ENCODE measurements at regions not wholly inside any gene's neighbourhood (a gene's known extent, or its start where the extent isn't known, plus 50 kb on each side); places are given as distances from the start of the nearest gene placed in this dataset.
A peak's percentile ranks its signal among the peaks of the same experiment; 100 is the strongest.

GRCh38 chr10:113341138-113341537 is 211.7 kb upstream of the HABP2 start:
- H3K4me3 ChIP-seq (replicated peaks in 1 of 4; ENCODE audit: control extremely low read depth in 1 of 4, insufficient read depth in 1 of 4, low read depth in 3 of 4, low read length in 4 of 4) = no peak overlapping the region
- DNase-seq (ENCODE audit: low read depth in 2 of 2) = no peak

GRCh38 chr10:113345826-113346624 is 206.8 kb upstream of the HABP2 start:
- no peaks in the 10 kb centered on the region for H4K20me1 ChIP-seq (ENCODE audit: control insufficient read depth, extremely low read depth, insufficient read depth, low read length)
- no peak overlapping the region for H3K4me3 ChIP-seq (replicated peaks in 1 of 4; ENCODE audit: control extremely low read depth in 1 of 4, insufficient read depth in 1 of 4, low read depth in 3 of 4, low read length in 4 of 4)
- no peaks in the 10 kb centered on the region for H3K36me3 ChIP-seq (ENCODE audit: control insufficient read depth, insufficient read depth, low read length)
- TF ChIP-seq CTCF (conservative IDR thresholded peaks at IDR 0.05 in 1 of 2, IDR thresholded peaks at IDR 0.05 in 1 of 2; ENCODE audit: low read depth in 1 of 2, low read length in 2 of 2) (no peak), EZH2 (IDR thresholded peaks at IDR 0.05; ENCODE audit: low read length, missing control alignments) (no peak)
- no peaks in the 10 kb centered on the region for H3K9me3 ChIP-seq (ENCODE audit: control insufficient read depth, insufficient read depth, low read depth, low read length)
- H3K9ac ChIP-seq (ENCODE audit: insufficient read depth, low read length) = no peak overlapping the region
- no peak for DNase-seq (ENCODE audit: low read depth in 2 of 2)
- no peak overlapping the region for H2AFZ ChIP-seq (ENCODE audit: low read length)
- H3K4me1 ChIP-seq (ENCODE audit: control insufficient read depth, extremely low read depth, insufficient read depth, low read length) = no peaks in the 10 kb centered on the region
- no peak overlapping the region for H3K27ac ChIP-seq (ENCODE audit: insufficient read depth, low read length)
- no peaks in the 10 kb centered on the region for H3K27me3 ChIP-seq (ENCODE audit: control insufficient read depth, insufficient read depth, low read length)
- H3K4me2 ChIP-seq (ENCODE audit: extremely low read depth, insufficient read depth, low read length) = no peak overlapping the region
- no peaks in the 10 kb centered on the region for H3K79me2 ChIP-seq (ENCODE audit: control insufficient read depth, insufficient read depth, low read length)

More at GRCh38 chr10:113341138-113341537, 211.7 kb upstream of the HABP2 start:
- Histone ChIP-seq H3K4me2 (ENCODE audit: extremely low read depth, insufficient read depth, low read length) (no peak overlapping the region), H2AFZ (ENCODE audit: low read length) (no peak overlapping the region), H3K27me3 (ENCODE audit: control insufficient read depth, insufficient read depth, low read length) (no peaks in the 10 kb centered on the region), H3K9ac (ENCODE audit: insufficient read depth, low read length) (no peak overlapping the region), H3K36me3 (ENCODE audit: control insufficient read depth, insufficient read depth, low read length) (no peaks in the 10 kb centered on the region), H3K27ac (ENCODE audit: insufficient read depth, low read length) (no peak overlapping the region), H3K79me2 (ENCODE audit: control insufficient read depth, insufficient read depth, low read length) (no peaks in the 10 kb centered on the region), H4K20me1 (ENCODE audit: control insufficient read depth, extremely low read depth, insufficient read depth, low read length) (no peaks in the 10 kb centered on the region), H3K4me1 (ENCODE audit: control insufficient read depth, extremely low read depth, insufficient read depth, low read length) (no peaks in the 10 kb centered on the region), H3K9me3 (ENCODE audit: control insufficient read depth, insufficient read depth, low read depth, low read length) (no peaks in the 10 kb centered on the region)
- TF ChIP-seq EZH2 (IDR thresholded peaks at IDR 0.05; ENCODE audit: low read length, missing control alignments) (no peak), CTCF (conservative IDR thresholded peaks at IDR 0.05 in 1 of 2, IDR thresholded peaks at IDR 0.05 in 1 of 2; ENCODE audit: low read depth in 1 of 2, low read length in 2 of 2) (no peak)

- no peak for TF ChIP-seq EZH2 (IDR thresholded peaks at IDR 0.05; ENCODE audit: low read length, missing control alignments)
- no peak for TF ChIP-seq CTCF (conservative IDR thresholded peaks at IDR 0.05 in 1 of 2, IDR thresholded peaks at IDR 0.05 in 1 of 2; ENCODE audit: low read depth in 1 of 2, low read length in 2 of 2)
- Histone ChIP-seq H3K4me2 (ENCODE audit: extremely low read depth, insufficient read depth, low read length) (no peak overlapping the region), H3K4me3 (replicated peaks in 1 of 4; ENCODE audit: control extremely low read depth in 1 of 4, insufficient read depth in 1 of 4, low read depth in 3 of 4, low read length in 4 of 4) (no peak overlapping the region), H2AFZ (ENCODE audit: low read length) (no peak overlapping the region), H3K27me3 (ENCODE audit: control insufficient read depth, insufficient read depth, low read length) (no peaks in the 10 kb centered on the region), H3K9me3 (ENCODE audit: control insufficient read depth, insufficient read depth, low read depth, low read length) (no peaks in the 10 kb centered on the region), H4K20me1 (ENCODE audit: control insufficient read depth, extremely low read depth, insufficient read depth, low read length) (no peaks in the 10 kb centered on the region), H3K79me2 (ENCODE audit: control insufficient read depth, insufficient read depth, low read length) (no peaks in the 10 kb centered on the region), H3K36me3 (ENCODE audit: control insufficient read depth, insufficient read depth, low read length) (no peaks in the 10 kb centered on the region), H3K4me1 (ENCODE audit: control insufficient read depth, extremely low read depth, insufficient read depth, low read length) (no peaks in the 10 kb centered on the region), H3K27ac (ENCODE audit: insufficient read depth, low read length) (no peak overlapping the region), H3K9ac (ENCODE audit: insufficient read depth, low read length) (no peak overlapping the region)
- DNase-seq (ENCODE audit: low read depth in 2 of 2) = peak in 1 of 2 donors; percentile 13
These were observed 205.3 kb upstream of the HABP2 start for GRCh38 chr10:113347508-113347907.

Data from fibroblast of lung (primary cell).